HUES64 (cell line): ENCODE measurements at regions not wholly inside any gene's neighbourhood (a gene's known extent, or its start where the extent isn't known, plus 50 kb on each side); places are given as distances from the start of the nearest gene placed in this dataset.

Source experiments
- H3K27ac ChIP-seq: 2 replicates; pipeline ENCODE4 v1.7.0; 2013; ENCODE audit warnings: low read depth, low read length, inconsistent platforms
- H3K27me3 ChIP-seq: 2 replicates; pipeline ENCODE4 v1.6.1; 2013; ENCODE audit warnings: mild to moderate bottlenecking, low read length; ENCODE audit not compliant: insufficient read depth
- H3K36me3 ChIP-seq: 2 replicates; pipeline ENCODE4 v1.6.1; 2013; ENCODE audit warnings: mild to moderate bottlenecking, low read length; ENCODE audit not compliant: insufficient read depth
- H3K4me1 ChIP-seq: 2 replicates; pipeline ENCODE4 v1.6.1; 2013; ENCODE audit warnings: mild to moderate bottlenecking, low read length, moderate library complexity; ENCODE audit not compliant: insufficient read depth
- H3K4me3 ChIP-seq: 2 replicates; pipeline ENCODE4 v1.5.1; 2013; ENCODE audit warnings: mild to moderate bottlenecking, low read length, moderate library complexity
- H3K9ac ChIP-seq: 2 replicates; pipeline ENCODE4 v1.6.1; 2013; ENCODE audit warnings: mild to moderate bottlenecking, low read depth, low read length
- H3K9me3 ChIP-seq: 2 replicates; pipeline ENCODE4 v1.6.1; 2013; ENCODE audit warnings: low read depth, low read length; ENCODE audit not compliant: insufficient read depth
- WGBS: fragments of 150-250, 120-280 bp; methylation state at CpG from one replicate; pipeline ENCODE4 v1.1.7; 2013; ENCODE audit warnings: missing lambda C conversion rate; 5-methylcytosine and 5-hydroxymethylcytosine counted together

DNA sequence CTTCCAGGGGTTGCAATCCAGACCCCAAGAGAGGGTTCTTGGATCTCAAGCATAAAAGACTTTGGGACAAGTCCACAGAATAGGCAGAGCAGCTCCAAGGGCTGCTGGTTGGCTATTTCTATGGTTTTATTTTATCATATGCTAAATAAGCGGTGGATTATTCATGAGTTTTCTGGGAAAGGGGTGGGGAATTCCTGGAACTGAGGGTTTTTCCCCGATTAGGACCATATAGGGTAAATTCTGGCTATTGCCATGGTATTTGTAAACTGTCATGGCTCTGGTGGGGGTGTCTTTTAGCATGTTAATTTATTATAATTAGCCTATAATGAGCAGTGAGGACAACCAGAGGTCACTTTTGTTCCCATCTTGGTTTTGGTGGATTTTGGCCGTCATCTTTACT, 270.9 kb upstream of the PLXNA2 start:
- WGBS: 98% methylated on average over 3 of the region's 3 CpGs
- H3K36me3 ChIP-seq: no peaks in the 10 kb centered on the region
- no peaks in the 10 kb centered on the region for H3K4me1 ChIP-seq
- H3K27ac ChIP-seq: no peak overlapping the region
- H3K27me3 ChIP-seq: no peaks in the 10 kb centered on the region
- H3K4me3 ChIP-seq: no peak overlapping the region
- no peaks in the 10 kb centered on the region for H3K9me3 ChIP-seq
- H3K9ac ChIP-seq: no peak overlapping the region

DNA sequence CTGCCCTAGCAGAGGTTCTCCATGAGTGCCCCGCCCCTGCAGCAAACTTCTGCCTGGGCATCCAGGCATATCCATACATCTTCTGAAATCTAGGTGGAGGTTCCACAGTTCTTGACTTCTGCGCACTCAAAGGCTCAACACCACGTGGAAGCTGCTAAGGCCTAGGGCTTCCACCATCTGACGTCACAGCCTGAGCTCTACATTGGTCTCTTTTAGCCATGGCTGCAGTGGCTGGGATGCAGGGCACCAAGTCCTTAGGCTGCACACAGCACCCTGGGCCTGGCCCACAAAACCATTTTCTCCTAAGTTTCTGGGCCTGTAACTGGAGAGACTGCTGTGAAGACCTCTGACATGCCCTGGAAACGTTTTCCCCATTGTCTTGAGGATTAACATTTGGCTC, 272.6 kb upstream of the PLXNA2 start:
- Histone ChIP-seq H3K4me3 (no peak overlapping the region), H3K36me3 (no peaks in the 10 kb centered on the region), H3K9me3 (no peaks in the 10 kb centered on the region), H3K27ac (no peak overlapping the region), H3K27me3 (no peaks in the 10 kb centered on the region), H3K9ac (no peak overlapping the region), H3K4me1 (no peaks in the 10 kb centered on the region)
- WGBS: 90% methylated on average over 5 of the region's 5 CpGs

DNA sequence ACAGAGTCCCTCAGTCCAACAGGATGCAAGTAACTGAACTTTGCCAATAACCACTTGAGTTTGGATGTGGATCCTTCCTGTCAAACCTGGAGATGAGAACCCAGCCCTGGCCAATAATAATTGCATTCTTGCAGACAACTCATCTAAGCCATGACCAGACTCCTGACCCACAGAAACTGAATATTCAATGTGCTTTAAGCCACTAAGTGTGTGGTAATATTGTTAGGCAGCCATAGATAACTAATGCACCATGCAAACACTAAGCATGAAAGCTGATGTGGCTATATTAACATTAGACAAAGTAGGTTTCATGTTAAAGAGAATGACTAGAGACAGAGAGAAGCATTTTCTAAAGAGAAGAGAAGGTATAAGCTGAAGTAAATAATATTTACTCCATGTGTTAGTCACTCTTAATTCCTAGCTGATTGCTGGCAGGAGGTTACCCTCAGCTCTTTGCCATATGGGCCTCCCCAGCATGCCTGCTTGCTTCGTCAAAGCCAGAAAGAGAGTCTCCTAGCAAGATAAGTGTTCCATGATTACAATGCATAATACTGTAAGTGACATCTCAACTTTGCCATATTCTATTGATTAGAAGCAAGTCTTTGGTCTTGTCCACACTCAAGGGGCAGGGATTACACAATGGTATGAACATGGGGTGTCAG, 276.4 kb upstream of the PLXNA2 start:
- H3K9me3 ChIP-seq: no peaks in the 10 kb centered on the region

DNA sequence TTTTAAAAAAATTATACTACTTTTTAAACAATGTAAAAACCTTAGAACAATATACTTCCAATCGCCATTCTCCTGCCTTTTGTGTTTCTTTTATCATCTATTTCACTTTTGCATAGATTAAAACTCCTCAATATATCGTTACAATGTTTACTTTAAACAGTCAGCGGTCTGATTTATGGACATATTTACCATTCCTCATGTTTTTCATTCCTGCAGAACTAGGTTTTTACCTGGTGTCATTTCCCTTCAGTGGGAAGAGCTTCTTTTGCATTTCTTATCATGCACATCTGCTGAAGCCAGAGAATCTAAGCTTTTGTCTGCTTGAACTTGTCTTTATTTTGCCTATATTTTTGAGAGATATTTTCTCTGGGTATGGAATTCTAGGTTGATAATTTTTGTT, 277.4 kb upstream of the PLXNA2 start:
- H3K27me3 ChIP-seq: no peaks in the 10 kb centered on the region
- no peaks in the 10 kb centered on the region for H3K9me3 ChIP-seq
- no peak overlapping the region for H3K27ac ChIP-seq
- no peaks in the 10 kb centered on the region for H3K4me1 ChIP-seq
- no peak overlapping the region for H3K9ac ChIP-seq
- H3K36me3 ChIP-seq: no peaks in the 10 kb centered on the region
- 87% methylated on average over 3 of the region's 3 CpGs for WGBS
- no peak overlapping the region for H3K4me3 ChIP-seq

More for the DNA sequence above, 276.4 kb upstream of the PLXNA2 start:
- Histone ChIP-seq H3K4me3 (no peak overlapping the region), H3K27me3 (no peaks in the 10 kb centered on the region), H3K4me1 (no peaks in the 10 kb centered on the region), H3K9ac (no peak overlapping the region), H3K27ac (no peak overlapping the region), H3K36me3 (no peaks in the 10 kb centered on the region)
- 95% methylated on average over 1 of the region's 1 CpG for WGBS

DNA sequence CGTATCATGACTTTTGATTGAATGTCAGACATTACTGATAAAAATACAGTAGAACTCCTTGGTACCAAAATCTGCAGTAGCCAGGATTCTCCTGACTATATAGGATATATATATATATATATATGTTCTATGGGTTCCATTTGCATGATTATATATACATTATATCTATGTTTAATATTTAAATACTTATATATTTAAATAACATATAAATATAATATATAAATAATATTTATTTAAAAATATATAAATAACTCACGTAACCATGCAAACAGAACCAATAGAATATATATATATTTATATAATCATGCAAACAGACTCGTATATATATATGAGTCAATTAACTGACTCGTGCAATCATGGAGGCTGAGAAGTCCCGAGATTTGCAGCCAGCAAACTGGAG, 278.8 kb upstream of the PLXNA2 start:
- Histone ChIP-seq H3K9me3 (no peaks in the 10 kb centered on the region), H3K4me1 (no peaks in the 10 kb centered on the region), H3K9ac (no peak overlapping the region), H3K36me3 (no peaks in the 10 kb centered on the region), H3K27me3 (no peaks in the 10 kb centered on the region), H3K27ac (no peak overlapping the region), H3K4me3 (no peak overlapping the region)
- WGBS: over 99% methylated on average over 4 of the region's 5 CpGs

DNA sequence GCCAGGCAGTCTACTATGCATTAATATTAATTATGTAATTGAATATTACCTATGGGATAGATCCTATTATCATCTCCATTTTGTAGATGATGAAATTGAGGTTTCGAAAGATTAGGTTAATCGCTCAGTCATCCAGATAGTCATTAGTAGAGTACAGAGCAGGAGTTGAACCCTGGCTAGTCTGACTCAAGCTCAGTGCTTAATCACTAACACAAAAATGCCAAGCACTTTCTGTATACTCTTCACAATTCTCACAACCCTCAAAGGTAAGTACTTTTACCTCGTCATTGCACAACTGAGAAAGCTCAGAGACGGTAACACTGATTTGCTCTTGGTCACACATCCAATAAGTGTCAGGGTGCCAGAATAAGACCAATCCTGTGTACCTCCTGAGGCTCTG, 280.2 kb upstream of the PLXNA2 start:
- 98% methylated on average over 4 of the region's 4 CpGs for WGBS
- Histone ChIP-seq H3K9me3 (no peaks in the 10 kb centered on the region), H3K36me3 (no peaks in the 10 kb centered on the region), H3K4me1 (no peaks in the 10 kb centered on the region), H3K9ac (no peak overlapping the region), H3K4me3 (no peak overlapping the region), H3K27ac (no peak overlapping the region), H3K27me3 (no peaks in the 10 kb centered on the region)

DNA sequence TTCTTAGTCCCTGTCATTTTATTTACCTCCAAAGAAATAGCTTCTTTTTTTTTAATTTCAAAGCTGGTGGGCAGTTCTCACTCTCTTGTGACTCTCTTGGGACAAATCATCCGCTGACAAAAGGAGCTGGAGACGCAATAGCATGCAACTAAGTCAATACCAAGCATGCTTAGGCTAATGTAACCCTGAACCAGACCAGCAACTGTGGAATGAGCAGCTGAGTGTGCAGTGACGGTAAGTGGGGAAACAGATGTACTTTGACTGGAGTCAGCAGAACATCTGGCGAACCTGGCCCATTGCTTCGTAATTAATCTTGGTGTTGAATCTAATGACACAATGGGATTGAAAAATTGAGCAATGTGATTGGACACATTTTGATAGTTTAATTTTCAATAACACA, 280.7 kb upstream of the PLXNA2 start:
- H3K27me3 ChIP-seq: no peaks in the 10 kb centered on the region
- H3K27ac ChIP-seq: no peak overlapping the region
- no peaks in the 10 kb centered on the region for H3K36me3 ChIP-seq
- no peak overlapping the region for H3K4me3 ChIP-seq
- H3K9me3 ChIP-seq: no peaks in the 10 kb centered on the region
- H3K4me1 ChIP-seq: no peaks in the 10 kb centered on the region
- H3K9ac ChIP-seq: no peak overlapping the region
- WGBS: 85% methylated on average over 5 of the region's 5 CpGs

DNA sequence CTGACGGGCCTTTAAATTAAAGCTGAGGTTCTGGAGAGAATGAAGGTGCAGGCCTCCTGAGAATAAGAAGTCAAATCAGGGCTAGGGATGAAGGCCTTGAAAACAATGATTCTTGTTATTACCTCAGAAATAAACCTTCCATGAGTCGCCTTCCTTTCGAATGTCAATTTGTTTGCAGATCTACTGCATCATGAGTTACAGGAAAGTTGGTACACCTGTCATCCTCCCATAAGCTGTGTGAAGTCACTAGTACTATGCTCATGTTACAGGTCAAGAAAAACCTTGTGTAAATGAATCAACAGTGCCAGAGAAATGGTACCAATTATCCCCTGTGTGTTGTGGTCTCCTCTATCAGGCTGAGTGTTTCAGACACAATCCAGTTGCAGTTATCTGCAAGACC, 281.2 kb upstream of the PLXNA2 start:
- Histone ChIP-seq H3K36me3 (no peaks in the 10 kb centered on the region), H3K4me1 (no peaks in the 10 kb centered on the region), H3K27me3 (no peaks in the 10 kb centered on the region), H3K9ac (no peak overlapping the region), H3K9me3 (no peaks in the 10 kb centered on the region), H3K27ac (no peak overlapping the region), H3K4me3 (no peak overlapping the region)
- WGBS: 60% methylated on average over 3 of the region's 3 CpGs

DNA sequence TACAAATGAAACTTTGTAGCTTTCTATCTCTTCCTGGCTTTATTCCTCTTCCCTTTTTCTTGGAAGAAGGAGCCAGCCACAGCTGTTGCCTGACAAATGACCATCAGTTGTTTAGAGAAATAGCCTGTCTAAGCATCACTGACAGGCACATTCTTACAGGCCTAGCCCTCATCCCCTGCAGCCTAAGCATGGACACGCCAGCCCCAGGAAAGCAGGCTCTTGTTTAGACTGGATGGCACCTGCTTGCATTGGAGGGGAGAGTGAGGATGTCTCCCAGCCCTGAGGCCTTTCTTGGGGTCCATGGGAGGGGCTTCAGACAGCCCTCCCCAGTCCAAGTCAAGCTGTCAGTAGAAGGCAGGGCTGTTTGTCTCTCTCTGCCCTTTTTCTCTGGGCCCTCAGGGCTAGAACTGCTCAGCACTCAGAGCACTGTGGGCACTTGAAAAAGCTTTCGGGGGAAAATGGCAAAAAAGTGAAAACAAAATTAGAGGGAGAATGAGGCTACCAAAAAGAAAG, 282.5 kb upstream of the PLXNA2 start:
- H3K36me3 ChIP-seq: no peaks in the 10 kb centered on the region
- H3K4me1 ChIP-seq: no peaks in the 10 kb centered on the region; the same call in 1 of the 2 replicates
- H3K4me3 ChIP-seq: no peak overlapping the region
- WGBS: 100% methylated on average over 1 of the region's 2 CpGs
- H3K9me3 ChIP-seq: no peaks in the 10 kb centered on the region
- no peak overlapping the region for H3K9ac ChIP-seq
- no peaks in the 10 kb centered on the region for H3K27me3 ChIP-seq
- H3K27ac ChIP-seq: no peak overlapping the region

DNA sequence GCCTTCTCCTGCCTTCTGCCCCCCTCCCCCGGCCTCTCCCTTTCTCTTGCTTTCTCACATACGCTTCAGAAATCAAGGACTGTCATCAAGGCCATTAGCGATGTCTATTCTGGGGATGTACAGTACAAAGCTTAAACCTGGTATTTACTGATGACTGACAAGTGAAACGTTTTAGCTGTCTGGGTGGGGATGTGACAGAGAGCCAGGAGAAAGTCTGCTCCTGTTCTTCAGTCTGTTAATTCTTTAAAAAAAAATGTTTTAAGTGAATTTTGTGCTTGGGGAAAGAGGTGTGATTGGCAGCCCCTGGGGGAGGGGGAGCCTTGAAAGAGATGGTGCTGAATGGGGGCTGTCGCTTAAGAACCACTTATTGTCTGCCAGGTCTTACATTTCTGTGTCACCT, 283.0 kb upstream of the PLXNA2 start:
- H3K4me1 ChIP-seq: no peaks in the 10 kb centered on the region; the same call in 1 of the 2 replicates
- 91% methylated on average over 5 of the region's 5 CpGs for WGBS
- no peak overlapping the region for H3K9ac ChIP-seq
- H3K36me3 ChIP-seq: no peaks in the 10 kb centered on the region
- H3K9me3 ChIP-seq: no peaks in the 10 kb centered on the region
- H3K27me3 ChIP-seq: no peaks in the 10 kb centered on the region
- no peak overlapping the region for H3K27ac ChIP-seq
- no peak overlapping the region for H3K4me3 ChIP-seq

DNA sequence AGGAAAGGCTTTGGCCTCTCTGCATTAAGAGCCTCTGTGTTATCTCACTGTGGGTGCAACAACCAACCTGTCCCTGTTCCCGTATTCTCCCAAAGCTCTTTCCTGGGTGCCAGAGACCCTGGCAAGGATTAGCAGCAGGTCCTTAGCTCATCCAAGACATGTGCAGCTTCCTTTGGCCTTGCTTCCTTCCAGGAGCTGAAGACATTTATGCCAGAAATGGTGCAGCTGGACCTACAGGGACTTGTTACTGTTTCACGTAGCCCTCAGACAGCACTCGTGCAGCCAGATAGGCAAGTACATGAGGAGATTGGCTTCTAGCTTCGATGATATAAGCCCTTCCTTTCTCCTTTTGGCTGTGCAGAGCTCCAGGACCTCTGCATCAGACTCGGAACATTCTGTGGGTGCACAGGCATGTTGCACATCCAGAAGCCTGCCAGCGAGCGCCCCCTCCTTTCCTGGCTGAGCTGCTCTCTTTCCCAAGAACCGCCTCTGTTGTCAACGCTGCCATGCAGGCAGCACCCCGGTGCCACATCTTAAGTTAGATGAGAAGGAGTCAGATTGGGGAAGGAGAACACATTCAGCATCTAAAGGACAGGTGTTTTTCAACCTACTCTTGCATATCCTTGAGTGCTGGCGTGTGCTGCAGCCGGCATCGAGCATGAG, 284.5 kb upstream of the PLXNA2 start:
- peaks cover 2% of the 10 kb centered on the region for H3K4me1 ChIP-seq
- 90% methylated on average over 13 of the region's 13 CpGs for WGBS
- H3K9me3 ChIP-seq: no peaks in the 10 kb centered on the region
- H3K36me3 ChIP-seq: no peaks in the 10 kb centered on the region
- no peak overlapping the region for H3K9ac ChIP-seq
- no peak overlapping the region for H3K4me3 ChIP-seq
- H3K27me3 ChIP-seq: no peaks in the 10 kb centered on the region
- H3K27ac ChIP-seq: no peak overlapping the region
